ENCODE measurements at regions not wholly inside any gene's neighbourhood (a gene's known extent, or its start where the extent isn't known, plus 50 kb on each side); places are given as distances from the start of the nearest gene placed in this dataset.

- no peak overlapping the region for H3K4me2 ChIP-seq (replicated peaks; ENCODE audit: low read depth, low read length, poor library complexity, severe bottlenecking)
- TF ChIP-seq CTCF (IDR thresholded peaks at IDR 0.05) (no peak), EZH2 (IDR thresholded peaks at IDR 0.05; ENCODE audit: borderline replicate concordance, insufficient read depth, low read depth, low read length, poor library complexity, severe bottlenecking) (no peak)
- H2AFZ ChIP-seq (ENCODE audit: insufficient read depth, low read depth, low read length, poor library complexity, severe bottlenecking): no peak overlapping the region
- H3K9me3 ChIP-seq (ENCODE audit: control extremely low read depth in 1 of 3, control insufficient read depth in 2 of 3, insufficient read depth in 1 of 3, low read length in 2 of 3): no peaks in the 10 kb centered on the region
- Mint-ChIP-seq H3K4me1 (no peaks in the 10 kb centered on the region), H3K27me3 (no peaks in the 10 kb centered on the region), H3K4me3 (no peak overlapping the region), H3K27ac (no peak overlapping the region), H3K9me3 (ENCODE audit: insufficient read depth) (no peaks in the 10 kb centered on the region)
- POLR2A ChIA-PET: no interaction called here
- no peaks in the 10 kb centered on the region for H3K36me3 ChIP-seq (replicated peaks in 1 of 2; ENCODE audit: control extremely low read depth in 1 of 2, control insufficient read depth in 1 of 2, extremely low read depth in 1 of 2, insufficient read depth in 2 of 2, low read length in 1 of 2)
- WGBS (ENCODE audit: insufficient coverage): no CpG with 5 or more reads among the region's 1 CpG
- H3K27ac ChIP-seq (ENCODE audit: low read length in 2 of 2): no peak overlapping the region
- H3K9ac ChIP-seq (ENCODE audit: low read length): no peak overlapping the region
- H3K27me3 ChIP-seq (replicated peaks in 1 of 4; ENCODE audit: control extremely low read depth in 1 of 4, control insufficient read depth in 3 of 4, insufficient read depth in 4 of 4, low read length in 3 of 4): no peaks in the 10 kb centered on the region
- no peaks in the 10 kb centered on the region for H4K20me1 ChIP-seq (ENCODE audit: control insufficient read depth, insufficient read depth, low read length, poor library complexity, severe bottlenecking)
- no peak for DNase-seq
- no peaks in the 10 kb centered on the region for H3K4me1 ChIP-seq (ENCODE audit: control insufficient read depth in 2 of 2, insufficient read depth in 2 of 2, low read length in 2 of 2)
- CTCF ChIA-PET: no interaction called here
- H3K79me2 ChIP-seq (ENCODE audit: control insufficient read depth, insufficient read depth, low read length): no peaks in the 10 kb centered on the region
- intact Hi-C loops (cut with micrococcal nuclease): no loop called here
- H3K4me3 ChIP-seq (ENCODE audit: control extremely low read depth in 1 of 5, extremely low read depth in 1 of 5, insufficient read depth in 1 of 5, low read depth in 2 of 5, low read length in 4 of 5): no peak overlapping the region
- no peak for ATAC-seq (ENCODE audit: low read depth)
Measured at GRCh38 chr5:87529486-87530076, 116.9 kb upstream of the CCNH start.

DNA sequence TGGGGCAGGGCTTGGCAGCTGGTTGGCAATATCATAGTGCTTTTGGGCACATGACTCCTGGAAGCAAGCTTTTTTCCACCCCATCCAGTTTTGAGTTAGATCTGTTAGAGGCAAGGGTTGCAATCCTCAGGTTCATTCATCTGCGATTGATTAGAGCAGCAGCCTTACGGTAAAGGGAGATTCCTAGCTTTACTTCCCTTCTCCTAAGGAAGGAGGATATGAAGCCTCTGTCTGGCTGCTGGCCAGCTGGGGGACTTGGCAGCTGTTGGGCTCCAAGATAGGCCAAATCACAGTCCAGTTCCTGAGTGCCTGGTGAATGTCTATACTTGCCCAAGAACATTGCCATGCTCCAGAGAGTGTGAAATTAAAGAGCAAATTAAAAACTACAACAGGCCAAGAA is 113.4 kb upstream of the CCNH start:
- Histone ChIP-seq H3K27ac (ENCODE audit: low read length in 2 of 2) (no peak overlapping the region), H3K4me1 (ENCODE audit: control insufficient read depth in 2 of 2, insufficient read depth in 2 of 2, low read length in 2 of 2) (no peaks in the 10 kb centered on the region)
- WGBS (ENCODE audit: insufficient coverage): 100% methylated on average over 1 of the region's 2 CpGs

More for the DNA sequence above, 113.4 kb upstream of the CCNH start:
- Mint-ChIP-seq H3K27ac (no peak overlapping the region), H3K9me3 (ENCODE audit: insufficient read depth) (no peaks in the 10 kb centered on the region), H3K4me3 (no peak overlapping the region), H3K27me3 (no peaks in the 10 kb centered on the region), H3K4me1 (no peaks in the 10 kb centered on the region)
- Histone ChIP-seq H4K20me1 (ENCODE audit: control insufficient read depth, insufficient read depth, low read length, poor library complexity, severe bottlenecking) (no peaks in the 10 kb centered on the region), H3K36me3 (replicated peaks in 1 of 2; ENCODE audit: control extremely low read depth in 1 of 2, control insufficient read depth in 1 of 2, extremely low read depth in 1 of 2, insufficient read depth in 2 of 2, low read length in 1 of 2) (no peaks in the 10 kb centered on the region), H3K9me3 (ENCODE audit: control extremely low read depth in 1 of 3, control insufficient read depth in 2 of 3, insufficient read depth in 1 of 3, low read length in 2 of 3) (no peaks in the 10 kb centered on the region), H3K27me3 (replicated peaks in 1 of 4; ENCODE audit: control extremely low read depth in 1 of 4, control insufficient read depth in 3 of 4, insufficient read depth in 4 of 4, low read length in 3 of 4) (no peaks in the 10 kb centered on the region), H3K4me2 (replicated peaks; ENCODE audit: low read depth, low read length, poor library complexity, severe bottlenecking) (no peak overlapping the region), H3K4me3 (ENCODE audit: control extremely low read depth in 1 of 5, extremely low read depth in 1 of 5, insufficient read depth in 1 of 5, low read depth in 2 of 5, low read length in 4 of 5) (no peak overlapping the region), H3K9ac (ENCODE audit: low read length) (no peak overlapping the region), H2AFZ (ENCODE audit: insufficient read depth, low read depth, low read length, poor library complexity, severe bottlenecking) (no peak overlapping the region), H3K79me2 (ENCODE audit: control insufficient read depth, insufficient read depth, low read length) (no peaks in the 10 kb centered on the region)
- intact Hi-C loops (cut with micrococcal nuclease): no loop called here
- CTCF ChIA-PET: no interaction called here
- no peak for ATAC-seq (ENCODE audit: low read depth)
- no peak for DNase-seq
- no peak for TF ChIP-seq EZH2 (IDR thresholded peaks at IDR 0.05; ENCODE audit: borderline replicate concordance, insufficient read depth, low read depth, low read length, poor library complexity, severe bottlenecking)
- no peak for TF ChIP-seq CTCF (IDR thresholded peaks at IDR 0.05)
- POLR2A ChIA-PET: no interaction called here

Measured in B cell (primary cell).